Glomerular endothelial cell (primary cell): ENCODE measurements at regions not wholly inside any gene's neighbourhood (a gene's known extent, or its start where the extent isn't known, plus 50 kb on each side); places are given as distances from the start of the nearest gene placed in this dataset.
A peak's percentile ranks its signal among the peaks of the same experiment; 100 is the strongest.
"Not testable (repeated sequence)": the region's sequence is repeated elsewhere in the genome, so short reads cannot be mapped to it uniquely, and the experiment has no call there.

Source experiments
- DNase-seq: peaks from one replicate; pipeline ENCODE4 v3.0.0-alpha.2; 2011; ENCODE audit warnings: low read depth, low spot score; ENCODE audit errors: extremely low read depth

DNA sequence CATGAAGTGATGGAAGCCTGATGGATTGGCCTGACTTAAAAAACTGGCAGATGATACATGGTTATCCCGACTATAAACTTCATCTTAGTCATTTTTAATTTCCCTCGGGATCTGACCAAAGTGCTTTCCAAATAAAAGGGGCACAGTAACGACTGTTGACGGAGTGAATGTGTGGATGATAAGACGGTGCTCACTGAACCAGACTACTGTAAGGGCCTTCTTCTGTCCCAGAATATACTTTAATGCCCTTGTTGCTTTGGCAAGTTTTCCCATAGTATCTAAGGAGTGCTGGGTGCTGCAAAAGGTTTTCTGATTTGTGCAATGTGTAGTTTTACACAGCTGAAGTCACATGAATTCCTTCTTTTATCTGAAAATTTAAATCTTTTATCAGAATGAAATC is 373.5 kb downstream of the DSEL start:
- DNase-seq: no peak

DNA sequence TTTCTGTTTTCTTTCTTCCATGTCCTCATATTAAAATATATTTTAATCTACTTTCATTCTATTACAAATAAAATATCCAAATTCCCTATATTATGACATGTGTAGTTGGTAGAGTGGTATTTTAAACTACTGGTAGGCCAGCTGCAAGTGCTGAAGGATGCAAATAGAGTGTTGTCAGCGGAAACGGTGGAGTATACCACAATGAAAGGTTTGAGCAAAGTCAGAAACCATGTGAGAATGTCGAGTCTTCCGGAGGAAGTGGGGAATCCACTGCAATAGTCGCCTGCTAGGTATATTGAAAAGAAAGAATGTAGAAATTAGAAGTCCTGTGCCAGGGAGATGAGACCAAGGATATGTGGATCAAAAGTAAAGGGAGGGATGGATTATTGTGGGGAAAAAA is 373.9 kb downstream of the DSEL start:
- DNase-seq: no peak

DNA sequence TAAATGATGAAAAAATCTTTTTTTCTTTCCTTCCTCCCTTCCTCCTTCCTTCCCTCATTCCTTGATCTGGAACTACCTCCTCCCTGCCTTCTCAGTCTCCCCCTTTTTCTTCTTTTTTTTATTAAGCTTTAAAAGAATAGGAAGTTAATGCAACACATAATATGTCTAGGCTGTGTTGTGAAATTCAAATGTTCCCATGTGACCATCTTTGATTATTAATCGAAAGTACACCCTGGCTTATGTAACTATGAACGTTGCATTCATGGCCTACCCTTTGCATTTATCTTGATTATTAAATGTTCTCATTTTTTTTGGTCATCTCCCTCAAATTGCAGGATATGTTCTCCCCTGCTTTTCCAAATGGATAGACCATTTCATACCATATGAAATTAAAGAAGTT is 376.0 kb downstream of the DSEL start:
- no peak for DNase-seq

DNA sequence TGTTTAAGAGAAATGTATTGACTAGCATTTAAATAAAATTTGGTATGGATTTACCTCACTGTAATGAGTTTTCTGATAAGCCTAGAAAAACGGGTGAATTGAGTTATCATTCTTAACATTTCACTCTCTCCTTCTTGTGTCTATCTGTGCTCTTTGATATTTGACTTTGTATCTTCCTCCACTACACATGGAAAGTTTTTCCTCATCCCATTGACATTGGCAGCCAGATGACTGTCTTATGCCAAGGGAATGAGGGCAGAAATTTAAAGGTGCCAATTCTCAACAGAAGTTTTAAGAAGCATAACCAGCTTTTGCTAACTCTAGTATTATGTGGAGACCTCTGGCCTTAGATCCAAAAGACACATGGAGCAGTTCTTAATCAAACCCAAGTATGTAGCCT is 376.6 kb downstream of the DSEL start:
- DNase-seq: no peak

DNA sequence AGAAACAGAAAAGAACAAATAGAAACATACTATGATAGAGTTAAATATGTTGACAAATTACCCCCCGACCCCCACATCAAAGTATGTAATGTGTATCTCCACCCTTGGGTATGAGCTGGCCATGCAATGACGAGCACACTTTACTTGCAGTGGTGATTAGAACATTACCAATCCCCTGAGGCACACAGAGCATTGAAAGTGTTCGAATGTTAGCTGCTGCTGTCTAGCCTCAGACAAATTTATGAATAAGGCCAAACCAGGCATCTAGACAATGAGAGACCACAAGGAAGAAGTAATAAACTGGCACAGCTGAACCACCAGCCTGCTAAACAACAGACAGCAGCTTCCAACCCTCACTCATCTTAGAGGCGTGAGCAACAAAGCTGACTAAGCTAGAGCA is 380.5 kb downstream of the DSEL start:
- no peak for DNase-seq

DNA sequence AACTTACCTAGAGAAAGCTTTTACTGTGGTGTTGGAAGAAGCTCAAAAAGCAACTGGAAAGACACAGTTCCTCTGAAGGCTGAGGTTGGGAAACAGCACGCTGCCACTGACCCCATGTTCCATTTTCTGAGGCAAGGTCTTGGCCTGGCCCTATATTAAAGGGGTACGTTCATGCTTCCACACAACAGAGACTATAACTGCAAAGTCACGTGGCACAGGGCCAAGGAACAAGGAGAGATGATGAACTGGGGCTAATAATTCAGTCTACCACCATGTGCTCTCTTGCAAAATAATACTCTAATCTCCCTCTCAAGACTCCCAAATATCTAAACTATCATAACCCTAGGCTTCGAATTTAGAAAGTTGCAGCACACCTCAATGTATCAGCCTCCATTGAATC is 381.6 kb downstream of the DSEL start:
- DNase-seq: no peak

DNA sequence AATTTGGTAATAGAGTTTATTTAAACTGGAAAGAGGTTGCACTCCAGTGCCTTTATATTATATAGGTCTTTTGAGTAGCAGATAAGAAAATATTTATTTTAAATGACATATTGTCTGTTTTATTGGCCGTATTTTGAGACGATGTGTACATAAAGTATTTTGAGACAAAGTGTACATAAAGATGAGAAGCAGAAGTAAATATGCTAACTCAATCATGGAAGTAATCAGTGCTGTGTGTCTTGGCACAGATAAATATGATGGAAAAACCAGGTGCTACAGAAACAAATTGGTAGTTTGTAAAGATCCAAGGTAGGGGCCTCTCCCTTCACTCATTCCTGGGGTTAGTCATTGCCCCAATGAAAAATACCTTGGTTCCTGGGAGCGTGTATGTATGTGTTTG is 382.9 kb downstream of the DSEL start:
- no peak for DNase-seq

DNA sequence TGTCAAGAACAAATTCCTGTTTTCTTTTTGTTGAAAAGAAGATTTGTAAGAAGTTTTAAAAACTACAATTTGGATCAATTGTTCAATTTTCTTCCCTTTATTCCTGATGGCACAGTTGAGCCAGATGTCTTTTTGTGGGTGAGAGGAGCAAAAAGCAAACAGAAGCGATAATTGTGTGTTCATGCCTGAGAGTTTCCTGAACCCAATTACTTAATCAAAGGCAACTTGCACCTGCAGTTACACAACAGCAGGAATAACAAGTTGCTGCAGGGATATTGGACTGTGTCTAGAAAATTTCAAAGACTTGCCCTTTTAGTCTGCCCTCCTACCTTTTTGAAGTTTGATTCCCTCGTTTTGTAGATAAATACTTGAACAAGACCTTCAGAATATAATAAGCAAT is 383.6 kb downstream of the DSEL start:
- DNase-seq: no peak

DNA sequence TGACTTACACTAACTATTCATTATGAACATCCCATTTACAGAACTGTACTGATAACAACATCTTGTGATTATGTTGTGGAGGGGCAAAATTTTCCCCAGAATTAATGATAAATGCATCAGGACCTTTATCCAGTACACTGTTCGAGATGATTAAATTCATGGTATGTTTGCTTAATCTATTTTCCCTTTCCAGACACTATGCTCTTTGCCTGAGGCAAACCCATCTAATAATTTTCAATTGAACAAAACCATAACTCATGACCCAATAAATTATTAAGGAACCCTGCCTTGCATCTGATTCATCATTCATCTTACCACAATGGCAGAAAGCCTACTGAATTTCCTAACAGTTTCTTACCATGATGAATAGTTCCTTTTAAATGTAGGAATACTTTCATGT is 385.0 kb downstream of the DSEL start:
- no peak for DNase-seq

DNA sequence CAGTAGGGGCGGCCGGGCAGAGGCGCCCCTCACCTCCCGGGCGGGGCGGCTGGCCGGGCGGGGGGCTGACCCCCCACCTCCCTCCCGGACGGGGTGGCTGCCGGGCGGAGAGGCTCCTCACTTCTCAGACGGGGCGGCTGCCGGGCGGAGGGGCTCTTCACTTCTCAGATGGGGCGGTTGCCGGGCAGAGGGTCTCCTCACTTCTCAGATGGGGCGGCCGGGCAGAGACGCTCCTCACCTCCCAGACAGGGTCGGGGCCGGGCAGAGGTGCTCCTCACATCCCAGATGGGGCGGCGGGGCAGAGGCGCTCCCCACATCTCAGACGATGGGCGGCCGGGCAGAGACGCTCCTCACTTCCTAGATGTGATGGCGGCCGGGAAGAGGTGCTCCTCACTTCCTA is 389.8 kb downstream of the DSEL start:
- DNase-seq: not testable (repeated sequence)

DNA sequence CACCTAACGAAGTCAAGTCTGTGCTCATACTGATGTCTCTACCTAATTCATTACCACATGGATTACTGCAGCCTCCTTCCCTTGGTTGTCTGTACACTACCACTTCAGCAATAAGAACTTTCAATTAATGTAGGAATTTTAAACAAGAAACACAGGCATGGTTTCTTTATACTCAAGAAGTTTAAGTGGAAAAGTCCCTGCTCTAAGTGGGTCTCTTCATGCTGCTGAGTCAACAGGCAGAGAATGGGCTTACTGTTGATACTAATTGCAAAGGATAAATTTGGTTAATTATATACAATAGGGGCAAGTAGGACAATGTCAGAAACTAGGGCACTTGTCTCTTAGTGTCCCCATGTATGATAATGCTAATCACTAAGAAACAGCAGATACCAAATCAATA is 392.6 kb downstream of the DSEL start:
- DNase-seq: no peak

DNA sequence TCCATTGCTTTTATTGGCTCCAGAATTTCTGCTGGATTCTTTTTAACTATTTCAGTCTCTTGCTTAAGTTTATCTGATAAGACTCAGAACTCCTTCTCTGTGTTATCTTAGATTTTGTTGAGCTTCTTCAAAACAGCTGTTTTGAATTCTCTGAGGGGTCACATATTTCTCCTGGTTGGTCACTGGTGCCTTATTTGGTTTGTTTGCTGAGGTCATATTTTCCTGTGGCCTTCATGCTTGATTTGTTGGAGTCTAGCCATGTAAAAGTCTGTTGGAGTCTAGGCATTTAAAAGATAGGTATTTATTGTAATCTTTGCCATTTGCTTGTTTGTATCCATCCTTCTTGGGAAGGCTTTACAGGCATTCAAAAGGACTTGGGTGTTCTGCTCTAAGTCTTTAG is 398.7 kb downstream of the DSEL start:
- DNase-seq: no peak

DNA sequence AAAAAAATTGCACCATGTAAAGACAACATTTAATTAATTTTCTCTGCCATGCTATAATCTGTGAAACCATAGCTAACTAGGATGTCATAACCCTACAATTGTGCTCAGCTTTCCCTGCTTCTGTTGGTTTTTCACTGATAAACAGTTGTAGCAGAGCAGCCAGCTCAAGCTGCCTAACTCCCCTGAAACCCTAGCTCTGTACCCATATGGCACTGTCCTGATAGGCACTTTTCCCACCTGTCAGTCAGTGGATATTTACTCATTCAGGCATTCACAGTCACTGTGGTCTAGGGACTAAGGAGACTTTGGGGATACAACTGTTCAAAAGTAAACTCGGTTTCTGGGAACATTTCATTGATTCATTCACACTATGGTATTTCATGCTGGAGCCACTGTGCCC is 407.0 kb downstream of the DSEL start:
- DNase-seq: no peak

DNA sequence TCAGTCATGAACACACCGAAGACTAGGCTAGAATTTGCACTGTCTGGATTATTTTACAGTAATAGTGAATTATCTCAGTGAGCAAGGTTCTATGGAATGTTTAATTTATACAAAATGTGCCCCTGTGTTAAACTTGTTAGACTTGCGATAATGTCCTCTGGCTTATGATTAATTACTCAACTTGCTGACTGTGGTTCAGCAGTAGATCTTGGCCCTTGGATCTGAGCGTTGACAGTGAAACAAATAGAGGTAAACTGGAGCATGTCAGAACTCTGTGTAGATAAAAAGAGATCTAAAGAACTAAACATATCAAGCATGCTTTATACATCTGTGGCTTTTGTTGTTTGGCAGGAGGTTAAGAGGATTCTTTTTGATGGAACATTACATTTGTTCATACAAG is 407.6 kb downstream of the DSEL start:
- DNase-seq: no peak

DNA sequence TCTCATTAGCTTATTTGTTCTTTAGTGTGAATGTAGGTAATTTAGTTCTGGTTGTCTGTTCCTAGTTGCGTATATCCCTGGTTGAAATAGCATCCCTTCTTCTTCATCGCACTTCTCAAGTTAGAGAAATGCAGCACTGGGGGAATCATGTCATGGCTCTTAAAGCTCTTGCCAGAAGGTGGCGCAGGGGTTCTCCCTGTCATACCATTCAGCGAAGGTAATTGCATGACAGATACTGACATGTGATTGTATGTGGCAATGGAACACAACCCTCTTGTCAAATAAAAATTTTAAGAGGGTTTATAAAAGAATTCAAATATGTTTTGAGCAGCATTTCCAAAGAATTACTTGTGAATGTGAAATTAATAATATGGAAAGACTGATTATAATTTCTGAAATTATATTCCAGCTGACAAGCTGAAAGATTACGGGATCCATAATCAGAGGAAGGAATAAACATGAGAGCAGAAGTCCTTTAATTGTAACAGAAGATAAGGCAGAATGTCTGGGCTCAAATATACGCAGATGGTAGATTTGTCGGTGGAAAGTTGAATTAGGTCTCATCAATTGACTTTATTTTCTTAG is 411.7 kb downstream of the DSEL start:
- peak; percentile 29 for DNase-seq

DNA sequence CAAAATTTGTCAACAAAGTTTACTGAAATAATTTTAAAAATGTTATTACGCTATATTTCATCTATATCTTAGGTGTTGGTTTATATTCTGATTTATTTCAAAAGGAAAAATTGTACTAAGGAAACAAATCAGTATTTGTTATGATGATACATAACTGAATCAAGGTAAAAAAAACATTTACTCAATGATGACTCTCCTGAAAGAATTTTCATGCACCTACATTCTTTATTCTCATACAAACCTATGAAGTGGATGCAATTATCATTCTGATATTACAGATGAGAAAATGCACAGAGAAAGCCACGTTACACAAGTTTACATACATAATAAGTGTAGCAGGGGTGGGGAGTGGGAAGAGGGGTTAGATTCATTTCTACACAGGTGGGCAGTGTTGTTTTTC is 422.4 kb downstream of the DSEL start:
- no peak for DNase-seq

DNA sequence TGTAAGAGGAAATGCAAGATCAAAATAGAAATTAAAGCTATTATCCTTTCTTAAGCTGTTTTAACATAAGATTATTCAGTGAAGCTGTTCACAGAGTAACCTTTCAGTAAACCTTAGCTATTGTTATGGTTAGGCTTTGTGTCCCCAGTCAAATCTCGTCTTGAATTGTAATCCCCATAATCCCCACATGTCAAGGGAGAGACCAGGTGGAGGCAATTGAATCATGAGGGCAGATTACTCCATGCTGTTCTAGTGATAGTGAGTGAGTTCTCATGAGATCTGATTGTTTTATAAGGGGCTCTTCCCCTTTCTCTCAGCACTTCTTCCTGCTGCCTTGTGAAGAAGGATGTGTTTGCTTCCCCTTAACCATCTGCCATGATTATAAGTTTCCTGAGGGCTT is 424.4 kb downstream of the DSEL start:
- DNase-seq: no peak

DNA sequence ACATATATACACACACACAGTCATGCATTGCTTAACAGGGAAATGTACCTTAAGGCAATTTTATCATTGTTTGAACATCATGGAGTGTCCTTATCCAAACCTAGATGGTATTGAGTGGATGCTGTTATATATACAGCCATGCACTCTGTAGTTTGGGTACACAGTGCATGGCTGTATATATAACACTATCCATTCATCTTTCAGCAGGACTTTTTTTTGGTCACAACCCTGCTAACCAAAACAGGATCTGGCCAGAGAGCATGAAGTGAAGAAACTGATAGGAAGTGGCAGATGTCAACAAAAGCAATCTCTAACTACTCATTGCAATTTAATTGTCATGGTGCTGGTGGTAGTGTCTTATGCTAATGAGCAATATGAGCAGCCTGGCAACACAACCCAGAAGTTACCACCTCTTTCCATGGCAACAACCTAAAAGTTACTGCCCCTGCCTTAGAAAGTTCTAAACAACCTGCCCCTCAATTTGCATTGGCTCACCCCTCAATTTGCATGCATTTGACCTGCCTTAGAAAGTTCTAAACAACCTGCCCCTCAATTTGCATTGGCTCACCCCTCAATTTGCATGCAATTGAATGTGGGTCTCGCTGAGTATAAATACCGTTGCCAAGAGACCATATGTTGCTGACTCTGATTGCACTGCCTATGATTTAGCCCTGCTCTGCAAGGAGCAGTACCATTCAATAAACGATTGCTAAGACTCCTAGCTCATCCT is 434.9 kb downstream of the DSEL start:
- DNase-seq: no peak

DNA sequence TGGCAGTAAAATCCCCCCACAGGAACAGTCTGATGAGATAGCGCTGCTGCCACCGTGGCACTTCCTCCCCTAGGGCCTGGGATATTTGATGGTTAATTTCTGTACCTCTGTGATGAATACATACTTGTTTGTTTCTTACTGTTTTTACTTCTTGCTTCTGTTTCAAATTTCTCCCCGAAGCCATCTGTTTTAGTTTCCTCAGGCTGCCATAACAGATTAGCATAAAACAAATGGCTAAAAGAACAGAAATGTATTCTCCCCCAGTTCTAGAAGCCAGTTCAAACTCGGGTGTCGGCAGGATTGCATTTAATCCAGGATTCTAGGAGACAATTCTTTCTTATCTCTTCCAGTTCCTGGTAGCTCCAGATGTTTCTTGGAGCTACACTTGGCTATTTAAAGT is 435.9 kb downstream of the DSEL start:
- DNase-seq: no peak

DNA sequence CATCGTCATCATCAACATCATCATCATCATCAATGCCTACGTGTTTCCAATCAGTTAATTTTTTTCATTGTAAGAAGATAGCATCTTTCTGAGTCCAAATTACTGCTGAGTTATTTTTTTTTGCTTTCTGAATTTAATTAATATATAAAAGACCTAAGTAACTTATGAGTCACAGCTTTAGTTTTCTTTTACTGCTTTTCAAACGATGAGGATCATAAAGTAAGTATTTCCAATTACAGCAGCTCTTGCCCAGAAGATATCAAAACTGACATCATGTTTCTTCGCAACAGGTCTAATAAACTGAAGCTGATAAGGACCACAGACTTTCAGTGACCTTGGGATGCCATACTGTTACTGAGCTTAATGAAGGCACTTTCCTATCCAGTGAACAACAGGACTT is 442.2 kb downstream of the DSEL start:
- DNase-seq: no peak

DNA sequence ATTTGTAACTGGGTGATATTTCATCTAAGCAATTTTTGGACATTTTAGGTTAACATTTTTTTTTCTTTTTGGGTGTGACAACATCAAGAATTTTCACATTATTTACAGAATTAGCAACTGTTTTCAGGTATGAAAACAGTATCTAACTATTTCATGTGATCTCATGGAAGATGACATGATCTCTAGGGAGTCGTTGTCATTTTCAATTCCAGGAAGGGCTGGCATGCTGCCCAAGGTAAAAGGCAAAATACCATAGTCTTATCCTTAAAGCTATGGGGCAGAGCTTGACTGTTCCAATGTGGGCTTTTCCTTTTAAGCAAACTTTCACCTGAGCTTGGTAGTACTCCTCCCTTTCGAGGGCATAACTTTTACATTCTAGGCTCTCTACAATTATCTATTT is 443.7 kb downstream of the DSEL start:
- DNase-seq: no peak

DNA sequence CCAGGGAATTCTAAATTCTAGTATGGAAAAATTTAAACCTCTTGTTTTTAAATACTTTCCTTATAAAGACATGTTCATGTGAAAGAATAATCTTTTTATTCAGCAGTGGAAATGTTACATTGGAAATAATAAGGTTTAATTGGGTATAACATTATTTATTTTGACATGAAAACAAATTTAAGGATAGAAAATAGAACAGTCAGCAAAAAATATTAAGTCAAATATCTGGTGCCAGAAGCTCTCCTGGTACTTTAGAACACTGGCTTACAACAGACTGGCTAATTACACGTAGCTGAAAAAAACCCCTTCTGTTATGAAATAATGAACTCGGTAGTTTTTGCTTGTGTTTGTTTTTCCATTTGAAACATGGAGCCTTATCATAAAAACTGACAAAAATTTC is 447.9 kb downstream of the DSEL start:
- DNase-seq: no peak

DNA sequence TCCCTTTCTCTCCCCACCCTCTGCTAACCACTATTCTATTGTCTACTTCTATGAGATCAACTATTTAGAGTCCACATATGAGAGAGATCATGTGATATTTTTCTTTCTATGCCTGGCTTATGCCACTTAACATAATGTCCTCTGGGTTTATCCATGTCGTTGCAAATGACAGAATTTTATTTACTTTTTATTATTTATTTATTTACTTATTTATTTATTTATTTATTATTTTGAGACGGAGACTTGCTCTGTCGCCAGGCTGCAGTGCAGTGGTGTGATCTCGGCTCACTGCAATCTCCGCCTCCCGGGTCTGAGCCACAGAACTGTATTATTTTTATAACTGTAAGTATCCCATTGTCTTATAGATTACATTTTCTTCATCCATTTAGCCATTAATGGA is 443.4 kb upstream of the CDH19 start:
- DNase-seq: no peak
